ENCODE measurements at regions not wholly inside any gene's neighbourhood (a gene's known extent, or its start where the extent isn't known, plus 50 kb on each side); places are given as distances from the start of the nearest gene placed in this dataset.

- H3K4me3 ChIP-seq (ENCODE audit: low read depth, low read length), result no peak overlapping the region
- CTCF ChIA-PET, result no interaction called here
- H3K36me3 Mint-ChIP-seq (ENCODE audit: insufficient read depth, unreplicated experiment), result no peaks in the 10 kb centered on the region
- H3K9me3 Mint-ChIP-seq (ENCODE audit: unreplicated experiment), result no peaks in the 10 kb centered on the region
- H3K27ac Mint-ChIP-seq (ENCODE audit: unreplicated experiment), result no peak overlapping the region
- H3K4me1 Mint-ChIP-seq (ENCODE audit: low read depth, unreplicated experiment), result no peaks in the 10 kb centered on the region
- no peaks in the 10 kb centered on the region for H3K36me3 ChIP-seq (ENCODE audit: control insufficient read depth, insufficient read depth, low read length)
- no peaks in the 10 kb centered on the region for H3K9me3 ChIP-seq
- H3K27me3 Mint-ChIP-seq (ENCODE audit: insufficient read depth, unreplicated experiment), result no peaks in the 10 kb centered on the region
- intact Hi-C loops (cut with micrococcal nuclease; ENCODE audit: unreplicated experiment), result no loop called here
- H3K27me3 ChIP-seq (replicated peaks; ENCODE audit: control insufficient read depth, insufficient read depth, low read length), result no peaks in the 10 kb centered on the region
- no peak overlapping the region for H3K4me3 Mint-ChIP-seq (ENCODE audit: unreplicated experiment)
- no TSS peak for BruUV-seq (replicated peaks)
- POLR2A ChIA-PET, result no interaction called here
- no peaks in the 10 kb centered on the region for H3K4me1 ChIP-seq
- no peak for TF ChIP-seq CTCF (IDR thresholded peaks at IDR 0.05; ENCODE audit: insufficient read depth in 1 of 2, low read depth in 1 of 2, low read length in 1 of 2, severe bottlenecking in 1 of 2, unreplicated experiment in 1 of 2)
- no peak for DNase-seq
Observed at GRCh38 chr6:14875481-14876063, 370.3 kb upstream of the JARID2 start.

- no peak for DNase-seq
- Mint-ChIP-seq H3K27me3 (ENCODE audit: insufficient read depth, unreplicated experiment) (no peaks in the 10 kb centered on the region), H3K4me1 (ENCODE audit: low read depth, unreplicated experiment) (no peaks in the 10 kb centered on the region), H3K27ac (ENCODE audit: unreplicated experiment) (no peak overlapping the region), H3K4me3 (ENCODE audit: unreplicated experiment) (no peak overlapping the region), H3K9me3 (ENCODE audit: unreplicated experiment) (no peaks in the 10 kb centered on the region), H3K36me3 (ENCODE audit: insufficient read depth, unreplicated experiment) (no peaks in the 10 kb centered on the region)
- no TSS peak for BruUV-seq (replicated peaks)
- Histone ChIP-seq H3K4me1 (no peaks in the 10 kb centered on the region), H3K36me3 (ENCODE audit: control insufficient read depth, insufficient read depth, low read length) (no peaks in the 10 kb centered on the region), H3K27me3 (replicated peaks; ENCODE audit: control insufficient read depth, insufficient read depth, low read length) (no peaks in the 10 kb centered on the region), H3K4me3 (ENCODE audit: low read depth, low read length) (no peak overlapping the region), H3K9me3 (no peaks in the 10 kb centered on the region)
- intact Hi-C loops (cut with micrococcal nuclease; ENCODE audit: unreplicated experiment), result no loop called here
- CTCF ChIA-PET, result interaction anchor here (0.6 kb wide), 1 partner anchor 90 kb away, joined by 3 read pairs; no protein-coding TSS in a partner anchor
- no peak for TF ChIP-seq CTCF (IDR thresholded peaks at IDR 0.05; ENCODE audit: insufficient read depth in 1 of 2, low read depth in 1 of 2, low read length in 1 of 2, severe bottlenecking in 1 of 2, unreplicated experiment in 1 of 2)
- POLR2A ChIA-PET, result no interaction called here
Observed at GRCh38 chr6:14876778-14877613, 368.9 kb upstream of the JARID2 start.

- no peak overlapping the region for H3K4me3 Mint-ChIP-seq (ENCODE audit: unreplicated experiment)
- ChIA-PET POLR2A (no interaction called here), CTCF (no interaction called here)
- BruUV-seq (replicated peaks), result no TSS peak
- Histone ChIP-seq H3K4me3 (ENCODE audit: low read depth, low read length) (no peak overlapping the region), H3K4me1 (no peaks in the 10 kb centered on the region), H3K27me3 (replicated peaks; ENCODE audit: control insufficient read depth, insufficient read depth, low read length) (no peaks in the 10 kb centered on the region), H3K9me3 (no peaks in the 10 kb centered on the region), H3K36me3 (ENCODE audit: control insufficient read depth, insufficient read depth, low read length) (no peaks in the 10 kb centered on the region)
- no peaks in the 10 kb centered on the region for H3K4me1 Mint-ChIP-seq (ENCODE audit: low read depth, unreplicated experiment)
- no peak overlapping the region for H3K27ac Mint-ChIP-seq (ENCODE audit: unreplicated experiment)
- intact Hi-C loops (cut with micrococcal nuclease; ENCODE audit: unreplicated experiment), result no loop called here
- DNase-seq, result no peak
- H3K9me3 Mint-ChIP-seq (ENCODE audit: unreplicated experiment), result no peaks in the 10 kb centered on the region
- H3K27me3 Mint-ChIP-seq (ENCODE audit: insufficient read depth, unreplicated experiment), result no peaks in the 10 kb centered on the region
- no peak for TF ChIP-seq CTCF (IDR thresholded peaks at IDR 0.05; ENCODE audit: insufficient read depth in 1 of 2, low read depth in 1 of 2, low read length in 1 of 2, severe bottlenecking in 1 of 2, unreplicated experiment in 1 of 2)
- no peaks in the 10 kb centered on the region for H3K36me3 Mint-ChIP-seq (ENCODE audit: insufficient read depth, unreplicated experiment)
Observed at GRCh38 chr6:14877758-14878157, 368.1 kb upstream of the JARID2 start.

Data from Caco-2 (cell line).